Common myeloid progenitor, CD34-positive (primary cell): ENCODE measurements at regions not wholly inside any gene's neighbourhood (a gene's known extent, or its start where the extent isn't known, plus 50 kb on each side); places are given as distances from the start of the nearest gene placed in this dataset.

Experiments used
- CTCF ChIA-PET: fragments of 350-600 bp; sonication (Branson Sonifier 250); formaldehyde crosslinking; loops from one replicate; lab custom pipeline; 2021; ENCODE audit warnings: antibody characterized with exemption; lab: Charles Lee
- POLR2A ChIA-PET: fragments of 350-600 bp; sonication (Branson Sonifier 250); formaldehyde crosslinking; loops from one replicate; lab custom pipeline; 2021; ENCODE audit warnings: antibody characterized with exemption; lab: Charles Lee
- DNase-seq, 3 donors: peaks; one replicate each; pipeline versions ENCODE4 v3.0.0 to v3.0.0-alpha.2; 2013
- H3K27ac ChIP-seq, 2 experiments: 1 replicate in 1 of 2; 2 replicates in 1 of 2; pipeline ENCODE4 v1.7.0; 2013; ENCODE audit warnings: inconsistent platforms in 2 of 2, low read length in 2 of 2, mild to moderate bottlenecking in 2 of 2, low read depth in 1 of 2, moderate library complexity in 1 of 2; ENCODE audit not compliant: severe bottlenecking in 2 of 2, insufficient read depth in 1 of 2, poor library complexity in 1 of 2
- H3K27me3 ChIP-seq, 5 experiments: replicated peaks in 2 of 5; 1 replicate in 3 of 5; 2 replicates in 2 of 5; pipeline versions ENCODE4 v1.6.1 to v1.7.0; 2013; ENCODE audit warnings: low read length in 4 of 5, mild to moderate bottlenecking in 2 of 5, moderate library complexity in 2 of 5, inconsistent platforms in 1 of 5; ENCODE audit not compliant: insufficient read depth in 5 of 5, control insufficient read depth in 4 of 5
- H3K36me3 ChIP-seq, 4 experiments: 1 replicate in 2 of 4; 2 replicates in 2 of 4; pipeline versions ENCODE4 v1.6.1 to v1.7.0; 2013; ENCODE audit warnings: low read length in 3 of 4, control low read depth in 1 of 4, mild to moderate bottlenecking in 1 of 4; ENCODE audit not compliant: control insufficient read depth in 4 of 4, insufficient read depth in 4 of 4
- H3K4me1 ChIP-seq, 4 experiments: 1 replicate in 3 of 4; 2 replicates in 1 of 4; pipeline versions ENCODE4 v1.6.1 to v1.7.1; 2013; ENCODE audit warnings: low read length in 3 of 4, mild to moderate bottlenecking in 3 of 4, control low read depth in 1 of 4, inconsistent platforms in 1 of 4, moderate library complexity in 1 of 4; ENCODE audit not compliant: control insufficient read depth in 4 of 4, insufficient read depth in 4 of 4; ENCODE audit errors: control extremely low read depth in 1 of 4
- H3K4me3 ChIP-seq, 7 experiments: 1 replicate in 4 of 7; 2 replicates in 3 of 7; pipeline versions ENCODE4 v1.5.1 to v1.7.0; 2013; ENCODE audit warnings: mild to moderate bottlenecking in 7 of 7, low read length in 6 of 7, moderate library complexity in 6 of 7, inconsistent platforms in 2 of 7, low read depth in 2 of 7, control low read depth in 1 of 7; ENCODE audit not compliant: insufficient read depth in 4 of 7, control insufficient read depth in 1 of 7; ENCODE audit errors: extremely low read depth in 1 of 7
- H3K9me3 ChIP-seq, 5 experiments: 1 replicate in 4 of 5; 2 replicates in 1 of 5; pipeline versions ENCODE4 v1.6.1 to v1.7.1; 2013; ENCODE audit warnings: low read length in 4 of 5, mild to moderate bottlenecking in 2 of 5, inconsistent platforms in 1 of 5, low read depth in 1 of 5, moderate library complexity in 1 of 5; ENCODE audit not compliant: control insufficient read depth in 4 of 5, insufficient read depth in 2 of 5; ENCODE audit errors: control extremely low read depth in 1 of 5
- WGBS: methylation state at CpG from one replicate; pipeline ENCODE4 v1.1.5; 2013; ENCODE audit not compliant: insufficient coverage; 5-methylcytosine and 5-hydroxymethylcytosine counted together

- Histone ChIP-seq H3K4me3 (no peak overlapping the region), H3K27me3 (no peaks in the 10 kb centered on the region), H3K9me3 (no peaks in the 10 kb centered on the region), H3K27ac (no peak overlapping the region), H3K4me1 (no peaks in the 10 kb centered on the region), H3K36me3 (no peaks in the 10 kb centered on the region)
- ChIA-PET CTCF (no interaction called here), POLR2A (no interaction called here)
- DNase-seq = no peak
- 83% methylated on average over 8 of the region's 8 CpGs for WGBS
Measured at GRCh38 chr16:26762594-26762993, 304.1 kb upstream of the C16orf82 start.

- POLR2A ChIA-PET = no interaction called here
- peak in 1 of 3 donors; percentile 1 for DNase-seq
- Histone ChIP-seq H3K27ac (no peak overlapping the region), H3K36me3 (no peaks in the 10 kb centered on the region), H3K27me3 (no peaks in the 10 kb centered on the region), H3K4me3 (no peak overlapping the region), H3K9me3 (no peaks in the 10 kb centered on the region), H3K4me1 (no peaks in the 10 kb centered on the region)
- 31% methylated on average over 4 of the region's 4 CpGs for WGBS
- CTCF ChIA-PET = interaction anchor here (1.3 kb wide), 1 partner anchor 10 kb away, joined by 3 read pairs; no protein-coding TSS in a partner anchor
Measured at GRCh38 chr16:26765087-26765486, 301.6 kb upstream of the C16orf82 start.

- DNase-seq = no peak
- no peaks in the 10 kb centered on the region for H3K4me1 ChIP-seq
- 54% methylated on average over 3 of the region's 9 CpGs for WGBS
- no peaks in the 10 kb centered on the region for H3K36me3 ChIP-seq
- ChIA-PET POLR2A (no interaction called here), CTCF (no interaction called here)
- no peaks in the 10 kb centered on the region for H3K9me3 ChIP-seq
- no peak overlapping the region for H3K4me3 ChIP-seq
- H3K27ac ChIP-seq = no peak overlapping the region
- H3K27me3 ChIP-seq = no peaks in the 10 kb centered on the region
Measured at GRCh38 chr16:26768385-26769010, 298.2 kb upstream of the C16orf82 start.

- CTCF ChIA-PET = no interaction called here
- no peaks in the 10 kb centered on the region for H3K4me1 ChIP-seq
Measured at GRCh38 chr16:26770547-26770946, 296.2 kb upstream of the C16orf82 start.

GRCh38 chr16:26772503-26772902, 294.2 kb upstream of the C16orf82 start:
- Histone ChIP-seq H3K27ac (no peak overlapping the region), H3K9me3 (no peaks in the 10 kb centered on the region), H3K27me3 (no peaks in the 10 kb centered on the region), H3K36me3 (no peaks in the 10 kb centered on the region), H3K4me1 (no peaks in the 10 kb centered on the region), H3K4me3 (no peak overlapping the region)
- no peak for DNase-seq
- WGBS = 21% methylated on average over 2 of the region's 2 CpGs
- ChIA-PET CTCF (no interaction called here), POLR2A (no interaction called here)

More at GRCh38 chr16:26770547-26770946, 296.2 kb upstream of the C16orf82 start:
- POLR2A ChIA-PET = no interaction called here
- no peak overlapping the region for H3K4me3 ChIP-seq
- no peaks in the 10 kb centered on the region for H3K36me3 ChIP-seq
- H3K27ac ChIP-seq = no peak overlapping the region
- H3K9me3 ChIP-seq = no peaks in the 10 kb centered on the region
- no peaks in the 10 kb centered on the region for H3K27me3 ChIP-seq
- DNase-seq = no peak

GRCh38 chr16:26777821-26778220, 288.9 kb upstream of the C16orf82 start:
- H3K4me3 ChIP-seq = no peak overlapping the region
- ChIA-PET CTCF (no interaction called here), POLR2A (no interaction called here)
- DNase-seq = no peak
- 100% methylated on average over 2 of the region's 4 CpGs for WGBS
- no peaks in the 10 kb centered on the region for H3K9me3 ChIP-seq
- H3K4me1 ChIP-seq = no peaks in the 10 kb centered on the region
- no peaks in the 10 kb centered on the region for H3K27me3 ChIP-seq
- H3K27ac ChIP-seq = no peak overlapping the region
- no peaks in the 10 kb centered on the region for H3K36me3 ChIP-seq

GRCh38 chr16:26787924-26788323, 278.8 kb upstream of the C16orf82 start:
- WGBS = 67% methylated on average over 3 of the region's 4 CpGs
- no peak overlapping the region for H3K4me3 ChIP-seq
- H3K36me3 ChIP-seq = no peaks in the 10 kb centered on the region
- DNase-seq = no peak
- no peak overlapping the region for H3K27ac ChIP-seq
- H3K9me3 ChIP-seq = peaks cover 0 to 2% (median 0%) of the 10 kb centered on the region in 5 experiments
- ChIA-PET CTCF (no interaction called here), POLR2A (no interaction called here)
- H3K27me3 ChIP-seq = peaks cover 0 to 2% (median 0%) of the 10 kb centered on the region in 5 experiments
- no peaks in the 10 kb centered on the region for H3K4me1 ChIP-seq
